Middle frontal gyrus (tissue), 1 donor: ENCODE measurements at regions not wholly inside any gene's neighbourhood (a gene's known extent, or its start where the extent isn't known, plus 50 kb on each side); places are given as distances from the start of the nearest gene placed in this dataset.

ENCODE experiments used
- DNase-seq: peaks from one replicate; pipeline ENCODE4 v3.0.0-alpha.2; 2015; ENCODE audit warnings: low spot score; ENCODE audit errors: extremely low spot score

GRCh38 chr7:40948239-40948638, 754.7 kb downstream of the INHBA start:
- DNase-seq: no peak

- no peak for DNase-seq
Observed at GRCh38 chr7:40947566-40947965, 755.3 kb downstream of the INHBA start.

- no peak for DNase-seq
Observed at GRCh38 chr7:40946549-40946948, 756.3 kb downstream of the INHBA start.

GRCh38 chr7:40945788-40946187, 757.1 kb downstream of the INHBA start:
- DNase-seq: no peak

- DNase-seq: no peak
Observed at GRCh38 chr7:40944981-40945585, 757.8 kb downstream of the INHBA start.

- no peak for DNase-seq
Observed at GRCh38 chr7:40937879-40938278, 765.0 kb downstream of the INHBA start.

GRCh38 chr7:40935435-40935834, 767.5 kb downstream of the INHBA start:
- no peak for DNase-seq

GRCh38 chr7:40923626-40924025, 779.3 kb downstream of the INHBA start:
- DNase-seq: no peak

GRCh38 chr7:40922316-40922670, 780.6 kb downstream of the INHBA start:
- no peak for DNase-seq

- DNase-seq: no peak
Observed at GRCh38 chr7:40921589-40922315, 781.1 kb downstream of the INHBA start.

GRCh38 chr7:40918701-40919271, 784.0 kb downstream of the SUGCT start:
- DNase-seq: no peak

- no peak for DNase-seq
Observed at GRCh38 chr7:40916813-40917212, 782.0 kb downstream of the SUGCT start.

- DNase-seq: no peak
Observed at GRCh38 chr7:40915071-40915470, 780.3 kb downstream of the SUGCT start.
